D721Med (cell line): ENCODE measurements at regions not wholly inside any gene's neighbourhood (a gene's known extent, or its start where the extent isn't known, plus 50 kb on each side); places are given as distances from the start of the nearest gene placed in this dataset.

Experiments
- DNase-seq: peaks from one replicate; pipeline ENCODE4 v3.0.0; 2011; ENCODE audit warnings: low spot score; ENCODE audit not compliant: insufficient read length
- FAIRE-seq: peaks from 2 replicates; lab custom pipeline; 2011; peaks lifted over from hg19 to GRCh38; lab: Jason Lieb, UNC
- TF ChIP-seq, protein P1 (sequence below): IDR thresholded peaks from 2 replicates; pipeline ENCODE4 v1.5.1; 2012; ENCODE audit warnings: mild to moderate bottlenecking, control low read depth; ENCODE audit not compliant: insufficient read depth; ENCODE audit errors: missing control alignments

DNA sequence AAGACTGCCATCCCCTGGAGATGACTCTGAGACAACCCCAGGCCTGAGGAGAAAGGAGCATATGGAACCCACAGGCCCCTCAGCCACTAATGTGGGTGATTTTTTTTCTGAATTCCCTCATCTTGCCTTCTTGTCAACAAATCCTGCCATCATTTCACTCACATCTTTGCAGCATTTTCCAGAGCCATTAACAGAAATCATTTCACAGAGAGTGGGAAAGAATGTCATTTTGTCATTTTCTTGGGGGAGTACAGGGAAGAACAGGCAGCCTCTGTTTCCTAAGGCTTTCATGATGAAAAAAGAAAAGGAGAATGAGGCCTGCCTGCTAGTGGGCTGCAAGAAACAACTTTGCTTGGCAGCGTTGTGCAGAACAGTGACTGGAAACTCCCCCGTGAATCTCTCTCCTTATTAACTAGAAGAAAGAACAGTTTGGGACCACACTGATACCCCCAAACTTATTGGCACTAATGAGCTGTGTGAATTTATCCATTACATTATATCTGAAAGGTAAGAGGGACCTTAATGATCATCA is 1464.6 kb upstream of the CELF4 start:
- TF ChIP-seq, protein P1, sequence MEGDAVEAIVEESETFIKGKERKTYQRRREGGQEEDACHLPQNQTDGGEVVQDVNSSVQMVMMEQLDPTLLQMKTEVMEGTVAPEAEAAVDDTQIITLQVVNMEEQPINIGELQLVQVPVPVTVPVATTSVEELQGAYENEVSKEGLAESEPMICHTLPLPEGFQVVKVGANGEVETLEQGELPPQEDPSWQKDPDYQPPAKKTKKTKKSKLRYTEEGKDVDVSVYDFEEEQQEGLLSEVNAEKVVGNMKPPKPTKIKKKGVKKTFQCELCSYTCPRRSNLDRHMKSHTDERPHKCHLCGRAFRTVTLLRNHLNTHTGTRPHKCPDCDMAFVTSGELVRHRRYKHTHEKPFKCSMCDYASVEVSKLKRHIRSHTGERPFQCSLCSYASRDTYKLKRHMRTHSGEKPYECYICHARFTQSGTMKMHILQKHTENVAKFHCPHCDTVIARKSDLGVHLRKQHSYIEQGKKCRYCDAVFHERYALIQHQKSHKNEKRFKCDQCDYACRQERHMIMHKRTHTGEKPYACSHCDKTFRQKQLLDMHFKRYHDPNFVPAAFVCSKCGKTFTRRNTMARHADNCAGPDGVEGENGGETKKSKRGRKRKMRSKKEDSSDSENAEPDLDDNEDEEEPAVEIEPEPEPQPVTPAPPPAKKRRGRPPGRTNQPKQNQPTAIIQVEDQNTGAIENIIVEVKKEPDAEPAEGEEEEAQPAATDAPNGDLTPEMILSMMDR, result no peak
- FAIRE-seq (no peak), DNase-seq (no peak)

DNA sequence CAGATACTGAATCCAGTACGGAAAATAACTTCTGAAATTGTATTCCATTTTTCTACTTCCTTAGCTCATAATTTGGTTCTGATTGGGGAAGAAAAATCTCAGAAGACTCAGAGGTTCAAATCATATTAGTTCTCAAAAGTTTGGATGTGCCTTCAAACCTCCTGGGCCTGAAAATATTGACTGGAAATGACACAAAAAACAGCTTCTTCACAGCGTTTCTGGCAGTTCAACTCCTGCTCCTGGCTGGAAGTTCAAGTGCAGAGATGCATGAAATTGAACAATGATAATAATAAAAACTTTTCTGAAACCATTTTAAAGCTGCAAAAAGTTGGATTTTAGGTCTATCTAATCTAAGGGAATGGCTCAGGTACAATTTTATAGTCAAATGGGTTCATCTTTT is 1459.9 kb upstream of the CELF4 start:
- no peak for DNase-seq
- TF ChIP-seq, protein P1, result no peak
- no peak for FAIRE-seq

DNA sequence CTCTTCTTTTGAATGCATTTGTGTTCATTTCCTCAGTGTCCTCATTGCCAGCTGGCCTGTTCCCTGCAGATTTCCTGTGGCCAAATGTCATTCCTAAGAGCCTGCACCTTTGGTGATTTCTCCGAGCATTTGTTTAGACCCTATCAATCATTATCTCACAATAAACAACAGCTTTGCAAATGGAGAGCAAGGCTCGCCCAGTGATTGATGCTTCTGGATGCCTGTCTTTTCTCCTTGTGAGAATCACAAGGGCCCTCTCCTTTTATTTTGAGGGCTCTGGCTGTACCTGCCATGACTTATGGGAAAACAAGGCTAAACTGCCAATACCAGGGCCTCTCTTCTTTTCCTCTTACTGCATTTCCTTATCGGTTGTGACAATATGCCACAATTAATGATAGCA is 1454.4 kb upstream of the CELF4 start:
- TF ChIP-seq, protein P1, result no peak
- no peak for FAIRE-seq
- no peak for DNase-seq

DNA sequence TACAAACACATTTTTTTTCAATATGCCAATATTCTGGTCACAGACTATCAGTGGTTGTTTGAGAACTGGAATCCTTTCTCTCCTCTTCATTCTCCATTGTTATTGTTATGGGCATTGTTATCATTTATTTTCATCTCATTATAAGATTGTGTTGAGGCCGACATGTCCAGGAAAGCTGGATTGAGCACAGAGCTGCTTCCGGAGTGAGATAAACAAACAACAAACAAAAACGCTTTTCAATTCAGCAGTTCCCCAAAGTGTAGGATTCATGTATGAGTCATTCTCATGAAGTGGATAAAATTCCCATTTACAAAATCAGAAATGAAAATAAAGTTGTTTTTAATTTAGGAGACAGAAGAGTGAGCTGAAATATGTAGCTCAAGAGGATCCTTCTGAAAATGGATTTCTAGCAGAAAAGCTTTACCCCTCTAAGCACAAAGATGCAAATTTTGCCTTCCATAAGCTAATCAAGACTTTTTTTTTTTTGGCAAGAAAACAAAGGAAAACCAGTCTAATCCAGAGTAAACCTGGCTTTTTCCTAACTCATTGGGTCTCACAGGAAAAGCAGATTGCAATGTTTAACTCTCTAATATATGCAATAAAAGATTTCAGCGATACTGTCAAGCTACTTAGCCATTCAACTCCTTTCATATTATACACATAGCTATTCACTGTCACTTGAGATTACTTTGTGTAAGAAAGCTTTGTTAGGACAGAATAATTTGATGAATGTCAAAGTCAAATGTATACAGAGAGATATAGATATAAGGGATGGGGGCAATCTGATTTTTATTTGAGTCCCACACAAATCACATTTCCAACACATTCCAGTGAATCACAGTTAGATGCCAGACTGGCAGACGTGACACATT is 1441.7 kb upstream of the CELF4 start:
- FAIRE-seq, result no peak
- TF ChIP-seq, protein P1, result no peak
- no peak for DNase-seq

DNA sequence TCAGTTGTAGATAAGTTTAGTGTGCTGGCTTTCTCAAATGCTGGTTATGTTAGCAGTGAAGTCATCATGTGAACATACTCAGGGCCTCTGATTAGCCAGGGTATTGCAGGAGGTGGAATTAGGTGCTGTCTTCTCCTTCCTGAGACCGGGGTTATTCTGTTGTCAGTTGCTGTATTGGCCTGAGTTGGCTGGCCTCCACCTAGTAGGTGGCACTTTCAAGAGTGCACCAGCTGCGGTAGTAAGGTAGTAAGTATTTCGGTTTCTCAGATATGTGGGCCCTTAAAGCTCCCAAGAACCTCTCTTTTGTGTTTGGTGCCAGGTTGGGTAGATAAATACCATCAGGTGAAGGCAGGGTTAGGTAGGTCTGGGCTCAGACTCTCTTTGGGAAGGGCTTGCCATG is 1430.5 kb upstream of the CELF4 start:
- no peak for DNase-seq
- TF ChIP-seq, protein P1, result no peak
- FAIRE-seq, result no peak

DNA sequence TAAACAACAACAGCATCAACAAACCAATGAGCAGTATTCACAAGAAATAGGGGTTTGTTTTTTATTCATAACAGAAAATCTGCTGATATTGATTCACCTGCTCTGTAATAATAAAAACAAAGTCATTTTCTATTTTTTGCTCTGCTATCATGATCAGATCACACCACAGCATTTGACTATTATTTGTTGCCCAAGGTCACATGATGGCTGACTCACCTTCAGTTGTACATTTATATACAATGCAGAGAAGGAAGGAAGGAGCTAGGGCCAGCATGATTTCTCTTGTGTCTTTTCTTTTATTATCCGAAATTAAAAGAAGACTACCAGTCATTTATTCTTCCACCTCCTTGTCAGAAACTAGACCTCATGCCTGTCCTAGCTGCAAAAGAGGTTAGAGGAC is 1427.7 kb upstream of the CELF4 start:
- DNase-seq (no peak), FAIRE-seq (no peak)
- TF ChIP-seq, protein P1, result no peak

DNA sequence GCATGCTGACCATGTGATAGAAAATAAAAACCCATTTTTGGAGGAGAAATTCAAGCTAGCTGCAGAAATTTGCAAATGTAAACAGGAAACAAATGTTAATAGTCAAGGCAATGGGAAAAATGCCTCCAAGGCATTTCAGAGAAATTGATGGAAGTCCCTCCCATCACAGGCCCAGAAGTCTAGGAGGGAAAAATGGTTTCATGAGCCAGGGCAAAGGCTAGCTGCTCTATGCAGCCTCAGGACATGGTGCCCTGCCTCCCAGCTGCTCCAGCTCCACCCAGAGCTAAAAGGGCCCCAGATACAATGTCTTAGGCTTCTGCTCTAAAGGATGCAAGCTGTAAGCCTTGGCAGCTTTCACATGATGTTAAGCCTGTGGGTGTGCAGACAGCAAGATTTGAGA is 1419.4 kb upstream of the CELF4 start:
- FAIRE-seq (no peak), DNase-seq (no peak)
- TF ChIP-seq, protein P1, result no peak
